HG02623 (cell line): ENCODE measurements at regions not wholly inside any gene's neighbourhood (a gene's known extent, or its start where the extent isn't known, plus 50 kb on each side); places are given as distances from the start of the nearest gene placed in this dataset.

Experiments
- ATAC-seq: cut with Tn5 transposase; IDR thresholded peaks from one replicate; pipeline ENCODE4 v1.9.1; 2021; ENCODE audit warnings: moderate library complexity; ENCODE audit not compliant: unreplicated experiment

DNA sequence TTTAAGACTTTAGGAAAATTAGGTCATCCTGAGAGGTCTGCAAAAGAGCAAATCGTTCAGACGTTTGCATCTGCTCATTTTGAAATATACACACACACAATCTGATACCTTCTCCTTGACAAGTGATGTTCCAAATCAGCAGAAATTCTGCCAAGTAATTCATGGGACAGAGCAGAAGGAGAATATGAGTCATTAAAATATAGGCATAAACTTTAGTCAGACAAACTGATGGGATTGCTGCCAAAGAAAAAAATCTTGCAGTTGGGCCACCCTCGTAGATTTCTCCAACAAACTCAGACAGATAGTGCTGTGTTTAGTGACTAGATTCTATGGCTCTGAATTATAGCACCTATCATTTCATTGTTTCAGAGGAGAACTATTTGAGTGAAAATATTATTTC lies 336.3 kb downstream of the NYAP2 start:
- no peak for ATAC-seq

DNA sequence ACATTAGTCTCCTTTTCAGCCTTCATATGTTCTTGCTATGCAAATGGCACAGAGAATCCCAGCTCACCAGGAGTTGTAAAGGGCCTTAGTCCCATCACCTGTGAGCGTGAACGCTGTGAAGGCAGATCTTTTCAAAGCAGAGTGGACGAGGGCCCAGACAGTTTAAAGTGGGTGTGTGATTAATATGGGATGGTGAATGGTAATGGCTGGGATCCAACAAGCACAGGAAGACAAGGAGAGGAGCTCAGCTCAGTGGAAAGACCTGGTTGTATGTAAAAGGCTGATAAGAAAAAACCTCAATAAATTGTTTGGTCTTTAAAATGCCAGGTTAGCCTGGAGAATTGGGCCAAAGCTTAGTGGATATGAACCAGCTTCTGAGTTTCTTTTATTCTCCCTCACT lies 326.2 kb downstream of the NYAP2 start:
- no peak for ATAC-seq
